ENCODE measurements at regions not wholly inside any gene's neighbourhood (a gene's known extent, or its start where the extent isn't known, plus 50 kb on each side); places are given as distances from the start of the nearest gene placed in this dataset.

DNA sequence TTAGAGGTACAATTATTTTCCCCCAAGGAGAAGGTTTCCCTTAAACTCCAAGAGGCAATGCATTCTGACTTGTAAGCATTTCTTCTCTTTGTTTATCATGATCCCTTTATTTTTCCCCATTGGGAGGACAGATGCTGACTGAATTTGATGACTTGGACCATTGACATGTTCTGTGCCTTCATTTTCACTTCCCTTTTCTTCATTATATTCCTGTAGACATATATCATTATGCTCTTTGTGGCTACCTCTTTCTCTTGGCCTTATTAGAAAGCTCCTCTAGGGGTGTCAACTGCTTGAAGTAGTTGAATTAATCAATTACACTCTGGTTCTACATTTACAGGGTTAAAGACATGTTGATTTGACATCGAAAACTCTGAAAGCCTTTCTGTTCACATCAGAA lies 330.0 kb upstream of the DCC start (continued):
- no peak for TF ChIP-seq SP2 (IDR thresholded peaks at IDR 0.05; ENCODE audit: low read length)
- TF ChIP-seq TAF1 (IDR thresholded peaks at IDR 0.05; ENCODE audit: low read depth, low read length) = no peak
- TF ChIP-seq CHD1 (IDR thresholded peaks at IDR 0.05; ENCODE audit: low read depth, low read length) = no peak
- TF ChIP-seq, protein P1, sequence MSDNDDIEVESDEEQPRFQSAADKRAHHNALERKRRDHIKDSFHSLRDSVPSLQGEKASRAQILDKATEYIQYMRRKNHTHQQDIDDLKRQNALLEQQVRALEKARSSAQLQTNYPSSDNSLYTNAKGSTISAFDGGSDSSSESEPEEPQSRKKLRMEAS (IDR thresholded peaks at IDR 0.05) = no peak
- TF ChIP-seq CREB1 (IDR thresholded peaks at IDR 0.05) = no peak
- no peak for TF ChIP-seq BCL11A (IDR thresholded peaks at IDR 0.05; ENCODE audit: low read depth in 2 of 2, low read length in 2 of 2)
- no peak for TF ChIP-seq KDM5A (IDR thresholded peaks at IDR 0.05; ENCODE audit: low read length)
- no peak for TF ChIP-seq EGR1 (IDR thresholded peaks at IDR 0.05; ENCODE audit: borderline replicate concordance, low read depth, low read length)
- no peak for TF ChIP-seq CHD2 (IDR thresholded peaks at IDR 0.05; ENCODE audit: low read length)
- no peak for TF ChIP-seq POU5F1 (IDR thresholded peaks at IDR 0.05; ENCODE audit: low read depth, low read length)
- no peak for TF ChIP-seq EP300 (IDR thresholded peaks at IDR 0.05; ENCODE audit: borderline replicate concordance in 1 of 2, low read depth in 2 of 2, low read length in 2 of 2)
- no peak for TF ChIP-seq SP1 (IDR thresholded peaks at IDR 0.05; ENCODE audit: low read depth, low read length)
- TF ChIP-seq RBBP5 (IDR thresholded peaks at IDR 0.05; ENCODE audit: borderline replicate concordance, low read depth, low read length) = no peak
- no peak for TF ChIP-seq PHF8 (conservative IDR thresholded peaks at IDR 0.05; ENCODE audit: low read depth, low read length)
- no peak for TF ChIP-seq RNF2 (IDR thresholded peaks at IDR 0.05; ENCODE audit: borderline replicate concordance, low read depth, low read length, missing control alignments, poor library complexity, severe bottlenecking)
- no peak for TF ChIP-seq TCF12 (IDR thresholded peaks at IDR 0.05; ENCODE audit: low read depth, low read length)
- TF ChIP-seq, protein P2, sequence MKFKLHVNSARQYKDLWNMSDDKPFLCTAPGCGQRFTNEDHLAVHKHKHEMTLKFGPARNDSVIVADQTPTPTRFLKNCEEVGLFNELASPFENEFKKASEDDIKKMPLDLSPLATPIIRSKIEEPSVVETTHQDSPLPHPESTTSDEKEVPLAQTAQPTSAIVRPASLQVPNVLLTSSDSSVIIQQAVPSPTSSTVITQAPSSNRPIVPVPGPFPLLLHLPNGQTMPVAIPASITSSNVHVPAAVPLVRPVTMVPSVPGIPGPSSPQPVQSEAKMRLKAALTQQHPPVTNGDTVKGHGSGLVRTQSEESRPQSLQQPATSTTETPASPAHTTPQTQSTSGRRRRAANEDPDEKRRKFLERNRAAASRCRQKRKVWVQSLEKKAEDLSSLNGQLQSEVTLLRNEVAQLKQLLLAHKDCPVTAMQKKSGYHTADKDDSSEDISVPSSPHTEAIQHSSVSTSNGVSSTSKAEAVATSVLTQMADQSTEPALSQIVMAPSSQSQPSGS (IDR thresholded peaks at IDR 0.05; ENCODE audit: low read length) = no peak
